Medulla oblongata (tissue), 1 donor: ENCODE measurements at regions not wholly inside any gene's neighbourhood (a gene's known extent, or its start where the extent isn't known, plus 50 kb on each side); places are given as distances from the start of the nearest gene placed in this dataset.

Experiments
- DNase-seq: peaks from one replicate; pipeline ENCODE4 v3.0.0-alpha.2; 2015; ENCODE audit errors: extremely low spot score

DNA sequence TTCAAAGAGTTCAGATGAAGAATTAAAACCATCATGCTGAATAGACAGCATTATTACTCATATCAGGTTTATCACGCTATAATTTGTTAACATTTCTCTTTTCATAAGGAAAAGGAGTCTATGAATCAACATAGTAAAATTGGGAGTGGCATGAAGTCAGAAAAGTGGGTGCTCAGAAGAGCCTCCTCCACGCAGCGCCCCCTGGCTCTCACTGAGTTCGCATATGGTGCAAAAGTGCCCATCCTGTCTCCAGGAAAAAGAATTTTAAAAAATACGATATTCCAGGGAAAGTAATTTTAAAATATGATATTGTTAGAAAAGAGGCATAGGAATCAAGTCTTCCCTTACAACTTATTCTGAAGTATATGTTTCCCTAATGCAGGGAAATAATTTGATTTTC is 176.3 kb upstream of the TCERG1L start:
- no peak for DNase-seq

DNA sequence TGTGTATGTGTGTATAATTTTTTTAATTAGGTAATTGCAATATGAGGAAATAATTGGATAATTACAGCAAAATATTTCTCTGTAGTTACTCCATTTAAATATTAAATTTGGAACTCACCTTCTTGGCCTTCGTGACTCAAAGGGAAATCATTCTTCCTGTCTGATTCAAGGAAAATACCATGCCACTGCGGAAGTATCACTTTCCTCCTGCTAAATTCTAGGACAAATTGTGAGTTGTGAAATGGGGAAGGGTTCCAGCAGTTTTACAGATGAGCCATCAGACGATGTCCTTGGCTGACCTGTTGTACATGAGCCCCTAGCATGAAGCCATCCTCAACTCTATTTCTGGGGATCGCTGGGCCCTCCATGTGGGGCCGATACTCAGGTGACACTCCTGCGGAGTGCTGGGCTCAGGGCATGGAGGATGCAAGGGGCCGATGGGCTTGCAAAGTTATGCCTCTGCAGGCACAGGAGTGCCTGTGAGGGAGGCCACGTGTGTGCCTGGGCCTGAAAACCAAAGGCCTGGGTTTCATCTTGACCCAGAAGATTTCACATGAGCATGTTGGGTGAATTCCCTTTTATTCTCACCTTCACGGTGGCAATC is 179.6 kb upstream of the TCERG1L start:
- DNase-seq = no peak

DNA sequence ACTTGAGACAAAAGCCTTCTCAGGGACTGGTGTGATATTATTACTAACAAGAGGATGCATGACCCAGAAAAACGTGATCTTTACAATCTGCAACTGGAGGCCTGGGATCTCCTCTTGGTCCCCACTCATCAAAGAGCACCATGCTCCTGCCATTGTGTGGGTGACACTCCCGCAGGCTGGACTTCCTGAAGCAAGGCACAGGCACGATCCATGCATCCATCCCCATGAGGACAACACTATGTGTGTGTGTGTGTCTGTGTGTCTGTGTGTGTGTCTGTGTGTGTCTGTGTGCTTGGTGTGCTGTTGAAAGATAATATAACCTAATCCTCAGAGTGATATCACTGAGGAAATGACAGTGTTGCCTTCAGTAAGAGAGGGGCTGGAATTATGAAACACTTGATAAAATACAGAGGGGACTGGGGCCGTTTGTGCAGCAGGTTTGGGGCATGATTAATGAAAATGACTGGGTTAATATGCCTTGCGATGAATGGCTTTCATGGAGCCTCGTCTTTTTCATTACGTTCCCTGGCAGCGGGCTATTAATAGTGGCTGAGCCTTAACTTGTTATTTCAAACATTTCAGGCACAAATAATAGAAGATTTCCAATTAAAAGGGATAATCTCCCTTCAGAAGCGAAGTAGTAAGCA is 180.8 kb upstream of the TCERG1L start:
- no peak for DNase-seq

DNA sequence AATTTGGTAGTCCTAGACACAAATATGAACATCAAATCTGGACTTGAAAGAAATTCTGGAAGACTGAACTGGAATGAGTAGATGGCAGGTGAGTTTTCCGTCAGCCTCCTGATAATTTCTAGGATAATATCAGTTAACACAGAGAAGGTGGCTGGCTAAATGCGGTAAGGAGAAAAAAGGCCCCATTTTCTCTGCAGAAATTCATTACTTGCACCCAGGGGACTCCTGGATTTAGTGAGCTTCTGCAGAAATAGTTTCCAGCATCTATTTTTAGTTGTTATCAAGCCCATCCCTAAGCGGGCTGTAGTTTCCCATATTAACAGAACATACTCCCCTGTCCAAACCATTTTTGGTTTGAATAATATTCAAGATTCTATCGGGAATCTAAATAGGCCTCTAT is 181.9 kb upstream of the TCERG1L start:
- DNase-seq = no peak

DNA sequence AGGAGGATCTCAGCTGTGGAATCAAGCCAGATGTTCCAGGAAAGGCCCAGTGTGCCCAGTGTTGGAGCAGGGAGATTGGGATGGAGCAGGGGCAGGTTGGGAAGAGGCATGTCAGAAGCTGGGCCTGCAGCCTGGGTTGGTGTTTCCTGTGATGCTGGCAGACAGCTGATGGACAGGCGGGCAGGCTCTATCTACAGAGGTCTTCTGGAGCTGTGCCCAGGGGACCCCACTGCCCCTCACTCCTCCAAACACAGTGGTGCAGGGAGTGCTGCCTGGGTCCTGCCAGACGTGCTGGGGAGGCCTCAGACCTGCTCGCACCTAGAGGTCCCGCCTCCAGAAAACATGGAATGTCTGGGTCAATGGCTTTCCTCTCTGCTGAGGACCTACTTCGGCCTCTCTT is 182.9 kb upstream of the TCERG1L start:
- DNase-seq = no peak

DNA sequence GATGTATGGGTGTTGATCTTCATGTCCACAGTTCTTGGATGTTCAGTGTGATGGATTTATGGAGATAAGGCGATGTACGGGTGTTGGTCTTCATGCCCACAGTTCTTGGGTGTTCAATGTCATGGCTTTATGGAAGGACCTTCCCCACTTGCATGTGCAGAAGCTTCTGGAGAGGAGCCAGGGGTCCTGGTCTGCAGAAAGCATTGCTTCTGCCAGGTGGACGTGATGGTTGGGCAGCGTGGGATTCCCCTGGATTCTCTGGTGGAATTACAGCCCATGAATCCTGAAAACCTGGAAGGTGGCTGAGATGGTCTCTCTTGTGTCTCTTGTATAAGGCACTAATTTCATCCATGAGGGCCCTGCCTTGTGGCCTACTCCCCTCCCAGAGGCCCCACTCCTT is 183.7 kb upstream of the TCERG1L start:
- DNase-seq = no peak

DNA sequence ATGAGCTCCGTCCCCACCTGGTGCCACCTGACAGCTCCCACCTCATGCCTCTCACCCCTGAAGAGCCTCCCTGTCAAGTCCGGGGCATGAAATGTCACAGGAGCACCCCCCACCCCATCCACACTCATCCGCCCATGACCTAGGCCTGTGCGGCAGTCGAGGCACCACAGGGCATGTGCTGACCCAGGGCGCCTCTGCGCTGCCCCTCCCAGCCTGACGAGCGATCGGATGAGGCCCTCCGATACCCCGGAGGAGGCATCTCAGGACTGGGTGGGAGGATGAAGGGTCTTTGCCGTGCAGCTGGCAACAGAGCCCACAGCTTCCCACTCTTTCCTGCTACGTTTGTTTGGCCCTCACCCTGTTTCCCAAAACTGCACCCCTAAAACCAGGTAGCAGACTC is 184.4 kb upstream of the TCERG1L start:
- no peak for DNase-seq

DNA sequence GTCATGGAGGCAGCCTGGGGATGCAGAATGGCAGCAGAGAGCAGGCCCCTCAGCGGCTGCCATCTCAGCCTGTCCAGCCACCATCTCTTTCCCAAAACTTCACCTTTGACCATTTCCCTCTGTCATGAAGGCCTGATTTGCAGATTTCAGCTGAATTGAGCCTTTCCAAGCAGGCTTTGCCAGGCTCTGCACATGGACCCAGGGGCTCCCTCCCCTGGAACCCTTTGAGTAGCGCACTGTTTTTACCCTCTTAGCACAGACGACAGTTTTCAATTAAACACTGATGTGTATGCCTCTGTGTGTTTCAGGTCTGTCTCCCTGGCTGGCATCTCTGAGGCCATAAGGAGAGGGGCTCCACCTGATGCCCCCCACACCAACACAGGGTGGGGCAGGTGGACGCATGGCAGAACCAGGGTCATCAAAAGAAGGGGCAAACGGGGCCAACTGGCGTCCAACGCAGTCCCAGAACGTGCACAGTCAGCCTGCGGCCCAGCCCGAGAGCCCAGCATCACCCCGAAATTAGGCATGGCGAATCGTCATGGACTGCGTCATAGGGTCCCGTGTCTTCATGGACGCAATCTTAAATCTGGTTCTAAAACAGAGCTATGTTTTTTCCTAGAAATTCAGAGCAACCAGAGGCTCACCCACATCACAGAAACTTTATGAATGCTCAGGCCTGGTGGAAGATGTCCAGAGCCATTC is 185.0 kb upstream of the TCERG1L start:
- no peak for DNase-seq

DNA sequence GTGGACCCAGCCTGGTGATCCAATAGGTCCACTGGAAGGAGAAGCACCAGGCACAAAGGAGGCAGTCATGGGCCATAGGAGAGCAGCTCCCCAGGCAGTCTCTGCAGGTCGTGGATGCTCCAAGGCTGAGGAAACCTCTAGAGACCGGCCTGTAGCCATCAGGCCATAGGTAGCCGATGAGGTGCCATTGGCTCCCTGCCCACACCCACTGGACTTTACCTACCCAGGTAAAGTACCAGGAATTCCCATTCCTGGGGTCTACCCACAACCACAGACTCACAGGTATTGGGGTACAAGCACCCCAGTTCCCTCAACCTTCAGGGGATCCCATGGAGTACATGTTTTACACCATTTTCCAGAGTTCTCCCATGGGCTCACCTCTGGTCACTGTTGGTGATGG is 188.0 kb upstream of the TCERG1L start:
- no peak for DNase-seq

DNA sequence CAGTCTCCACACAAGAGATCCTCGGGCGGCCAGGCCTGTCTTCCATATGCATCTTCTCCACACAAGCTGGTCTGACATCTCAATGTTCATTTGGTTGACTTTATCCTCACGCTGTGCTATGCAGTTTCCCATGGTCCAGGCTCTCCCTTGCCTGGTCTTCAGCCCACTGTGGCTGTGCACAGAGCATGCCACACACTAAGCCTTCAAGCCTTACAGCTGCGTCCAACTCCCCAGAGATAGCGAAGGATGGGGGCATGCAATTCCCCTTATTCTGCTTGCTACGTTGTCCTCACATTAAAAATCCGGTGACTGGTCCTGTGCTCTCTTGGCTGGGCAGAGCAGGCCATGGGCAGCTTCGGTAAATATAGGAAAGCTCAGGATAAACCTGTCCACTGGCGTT is 188.7 kb upstream of the TCERG1L start:
- no peak for DNase-seq

DNA sequence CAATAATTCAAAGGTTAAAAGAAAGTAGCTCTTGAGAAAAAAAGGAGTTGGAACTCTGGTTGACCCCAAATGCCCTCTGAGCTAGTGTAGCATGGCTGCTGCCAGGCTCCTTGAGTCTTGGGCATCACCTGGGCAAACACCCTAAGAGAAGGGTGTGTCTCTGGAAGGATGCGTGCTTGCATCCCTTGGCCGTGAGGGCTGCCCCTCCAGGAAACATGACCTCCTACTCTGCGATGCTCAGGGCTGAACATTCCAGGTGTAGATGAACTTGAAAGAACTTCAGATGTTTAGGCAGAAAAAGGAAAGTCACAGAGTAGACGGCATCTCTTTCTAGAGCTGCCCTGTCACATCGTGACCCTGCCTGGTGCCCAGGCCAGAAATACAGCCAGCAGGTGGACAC is 189.4 kb upstream of the TCERG1L start:
- no peak for DNase-seq

DNA sequence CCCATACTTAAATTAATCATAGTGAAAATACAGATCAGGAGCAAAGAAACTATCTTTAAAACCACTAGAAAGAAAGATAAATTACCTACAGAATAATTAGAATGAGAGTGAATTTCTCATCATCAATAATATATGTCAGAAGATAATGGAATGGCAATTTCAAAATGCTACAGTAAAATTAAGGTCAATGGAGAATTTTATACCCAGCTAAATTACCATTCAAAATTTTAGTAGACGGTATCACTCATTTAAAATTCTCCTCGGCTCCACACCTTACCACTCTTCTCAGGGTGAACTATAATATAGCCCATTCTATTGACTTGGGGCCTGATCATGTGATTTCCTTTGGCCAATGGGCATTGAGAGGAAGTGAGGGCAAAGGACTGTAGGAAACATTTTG is 192.5 kb upstream of the TCERG1L start:
- DNase-seq = no peak

DNA sequence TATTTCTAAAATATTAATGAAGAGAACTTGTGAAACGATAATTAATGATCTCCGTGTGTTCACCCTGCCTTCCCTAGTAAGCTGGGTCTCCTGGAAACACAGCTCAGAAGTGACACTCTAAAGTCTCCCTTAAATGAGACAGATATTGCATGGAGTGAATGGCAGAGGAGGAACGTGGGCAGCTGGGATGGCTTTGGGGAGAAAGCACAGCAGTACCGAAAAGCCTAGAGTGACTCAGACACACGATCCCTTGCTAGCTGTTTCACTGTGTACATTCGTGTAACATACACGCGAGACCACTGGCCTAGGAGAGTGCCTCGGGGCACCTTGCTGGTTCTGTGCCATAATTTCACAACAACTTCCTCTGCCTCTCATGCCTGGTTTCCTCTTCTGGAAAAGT is 199.9 kb upstream of the TCERG1L start:
- DNase-seq = no peak

DNA sequence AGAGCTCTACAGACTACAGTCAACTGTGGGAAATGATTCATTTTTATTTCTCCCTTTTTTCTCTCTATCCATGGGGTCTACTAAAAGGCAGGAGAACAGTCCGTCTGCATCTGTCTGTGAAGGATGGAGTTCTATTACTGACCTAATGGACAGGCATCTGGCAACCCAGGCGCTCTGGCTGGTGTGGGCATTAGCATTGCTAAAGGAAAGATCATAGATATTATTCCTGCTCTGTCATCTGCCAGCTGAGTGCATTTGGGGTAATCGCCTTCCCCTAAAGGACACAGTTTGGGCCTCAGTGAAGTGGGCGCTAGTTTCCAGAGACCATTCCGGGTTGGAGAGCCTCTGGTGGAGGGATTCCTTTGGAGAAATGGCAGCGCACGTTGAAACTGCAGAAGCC is 201.3 kb upstream of the TCERG1L start:
- DNase-seq = no peak

DNA sequence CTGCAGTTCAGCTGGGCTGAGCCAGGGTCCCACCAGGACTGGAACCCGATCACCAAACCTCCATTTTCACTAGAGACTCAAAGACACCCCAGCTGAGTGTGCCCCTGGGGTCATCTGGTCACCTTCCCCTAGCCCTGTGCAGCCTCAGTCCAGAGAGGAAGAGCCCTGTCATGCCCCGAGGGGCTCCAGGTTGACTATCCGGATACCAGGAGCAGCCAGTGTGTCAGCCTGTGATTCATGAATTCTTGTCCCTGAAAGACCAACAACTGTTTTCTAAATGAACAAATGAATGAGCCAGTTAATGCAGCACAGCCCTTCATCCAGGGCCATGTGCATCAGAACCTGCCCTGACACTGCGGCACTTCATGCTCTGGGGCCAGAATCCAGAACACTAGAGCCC is 201.9 kb upstream of the TCERG1L start:
- DNase-seq = no peak

DNA sequence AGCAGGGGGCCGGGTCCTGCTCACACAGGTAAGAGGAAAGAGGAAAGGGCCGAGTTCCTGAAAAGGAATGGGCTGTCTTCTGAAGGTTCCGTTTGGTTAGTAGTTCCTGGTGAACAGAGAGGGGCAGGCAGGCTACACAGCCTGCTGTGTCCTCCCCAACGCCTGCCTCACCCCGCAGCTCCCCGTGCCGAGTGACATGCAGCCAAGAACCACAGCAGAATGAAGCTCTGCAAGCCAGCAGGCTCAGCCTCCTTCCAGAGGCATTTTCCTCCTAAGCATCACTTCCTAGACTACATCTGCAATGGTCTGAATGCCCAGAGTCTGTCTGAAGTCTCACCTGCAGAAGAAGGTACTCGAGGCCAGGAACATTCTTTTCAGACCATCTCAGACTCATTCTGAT is 202.4 kb upstream of the TCERG1L start:
- DNase-seq = no peak

DNA sequence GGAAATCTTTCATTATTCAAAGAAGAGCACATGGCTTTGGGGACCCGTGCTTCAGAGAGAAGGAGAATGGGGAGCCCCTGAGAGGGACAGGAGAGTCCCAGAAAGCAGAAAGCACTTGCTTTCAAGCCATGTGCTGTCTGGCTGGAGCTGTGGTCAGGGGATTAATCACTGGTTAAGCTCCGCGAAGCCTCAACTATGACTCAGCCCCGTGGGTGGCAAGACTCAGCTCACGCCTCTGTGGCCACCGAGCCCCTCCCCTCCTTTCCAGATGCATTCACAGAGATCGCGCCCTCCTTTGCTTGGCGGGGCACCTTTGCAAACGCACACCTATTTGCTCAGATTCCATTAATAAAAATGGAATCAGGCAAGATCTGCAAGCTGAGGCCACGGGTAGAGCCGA is 202.9 kb upstream of the TCERG1L start:
- no peak for DNase-seq

DNA sequence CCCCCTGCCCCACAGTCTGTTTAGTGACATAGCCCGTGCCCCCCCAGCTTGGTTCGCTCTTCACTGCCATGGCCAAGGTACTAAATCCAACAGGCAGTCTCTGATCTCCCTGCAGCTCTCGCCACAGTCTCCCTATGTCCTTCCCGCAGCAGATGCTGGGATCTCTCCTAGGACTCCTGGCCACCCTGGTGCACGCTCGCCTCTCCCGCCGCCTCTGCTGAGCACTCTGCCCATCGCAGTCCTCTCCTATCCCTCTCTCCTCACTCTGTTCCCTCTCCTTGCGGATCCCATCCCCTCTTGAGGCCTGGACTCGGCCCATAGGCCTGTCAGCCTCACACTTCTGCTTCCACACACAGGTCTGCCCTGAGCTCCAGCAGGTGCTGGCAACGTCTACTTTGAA is 204.8 kb upstream of the TCERG1L start:
- DNase-seq = no peak

DNA sequence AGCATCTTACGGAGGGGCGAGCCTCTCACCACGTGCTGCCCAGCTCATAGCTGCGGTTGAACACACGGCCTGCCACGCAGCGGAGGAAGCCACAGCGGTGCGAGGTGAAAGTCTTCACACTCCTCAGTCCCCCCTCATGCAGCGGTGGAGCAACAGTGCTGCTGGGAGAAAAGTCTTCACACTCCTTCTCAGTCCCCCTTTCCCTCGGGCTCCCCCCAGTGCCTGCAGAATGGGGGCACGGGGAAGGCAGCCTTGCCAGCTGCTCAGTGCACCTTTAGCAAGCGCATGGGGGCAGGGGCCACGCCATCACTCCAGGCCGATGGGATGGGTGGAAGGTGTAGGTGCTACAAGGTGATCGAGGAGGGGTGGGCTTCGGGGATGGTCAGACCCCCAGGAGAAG is 206.3 kb upstream of the TCERG1L start:
- no peak for DNase-seq

DNA sequence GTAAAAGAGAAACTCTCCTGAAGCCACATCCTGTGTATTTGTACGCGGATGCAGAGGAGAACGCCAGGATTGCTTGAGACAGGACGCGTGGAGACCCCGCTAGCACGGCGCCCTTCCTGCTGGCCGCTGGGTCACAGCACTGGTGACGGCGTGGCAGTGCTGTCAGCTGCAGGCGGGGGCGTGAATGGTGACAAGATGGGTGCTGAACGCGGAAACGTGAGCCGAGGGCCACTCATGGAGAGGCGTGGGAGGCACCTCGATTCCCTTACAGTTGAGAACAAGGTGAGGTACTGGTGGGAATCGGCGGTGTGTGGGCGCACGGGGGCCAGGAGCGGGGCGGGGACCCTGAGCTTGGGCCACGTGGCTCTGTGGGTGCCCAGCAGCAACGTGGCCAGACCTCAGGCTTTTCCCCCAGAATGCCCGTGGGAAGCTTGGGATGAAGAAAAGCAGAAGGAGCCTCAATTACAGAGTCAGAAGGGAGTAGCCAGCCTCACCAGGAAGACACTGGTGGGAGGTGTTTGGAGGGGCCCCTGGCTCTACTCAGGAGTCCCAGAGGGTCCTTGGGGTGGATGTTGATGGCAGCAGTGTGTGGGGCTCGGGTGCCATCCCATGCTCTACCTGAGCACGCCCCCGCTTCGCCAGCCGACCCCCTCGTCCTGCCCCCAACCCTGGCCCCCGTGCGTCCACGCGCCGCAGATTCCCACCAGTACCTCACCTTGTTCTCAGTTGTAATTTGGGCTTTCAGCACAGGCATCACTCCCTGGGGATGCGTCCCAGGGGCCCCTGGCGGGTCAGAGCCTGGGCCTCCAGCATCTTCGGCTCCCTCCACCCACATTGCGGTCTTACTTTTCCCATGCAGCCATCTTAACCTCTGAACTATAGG is 208.4 kb upstream of the TCERG1L start:
- no peak for DNase-seq

DNA sequence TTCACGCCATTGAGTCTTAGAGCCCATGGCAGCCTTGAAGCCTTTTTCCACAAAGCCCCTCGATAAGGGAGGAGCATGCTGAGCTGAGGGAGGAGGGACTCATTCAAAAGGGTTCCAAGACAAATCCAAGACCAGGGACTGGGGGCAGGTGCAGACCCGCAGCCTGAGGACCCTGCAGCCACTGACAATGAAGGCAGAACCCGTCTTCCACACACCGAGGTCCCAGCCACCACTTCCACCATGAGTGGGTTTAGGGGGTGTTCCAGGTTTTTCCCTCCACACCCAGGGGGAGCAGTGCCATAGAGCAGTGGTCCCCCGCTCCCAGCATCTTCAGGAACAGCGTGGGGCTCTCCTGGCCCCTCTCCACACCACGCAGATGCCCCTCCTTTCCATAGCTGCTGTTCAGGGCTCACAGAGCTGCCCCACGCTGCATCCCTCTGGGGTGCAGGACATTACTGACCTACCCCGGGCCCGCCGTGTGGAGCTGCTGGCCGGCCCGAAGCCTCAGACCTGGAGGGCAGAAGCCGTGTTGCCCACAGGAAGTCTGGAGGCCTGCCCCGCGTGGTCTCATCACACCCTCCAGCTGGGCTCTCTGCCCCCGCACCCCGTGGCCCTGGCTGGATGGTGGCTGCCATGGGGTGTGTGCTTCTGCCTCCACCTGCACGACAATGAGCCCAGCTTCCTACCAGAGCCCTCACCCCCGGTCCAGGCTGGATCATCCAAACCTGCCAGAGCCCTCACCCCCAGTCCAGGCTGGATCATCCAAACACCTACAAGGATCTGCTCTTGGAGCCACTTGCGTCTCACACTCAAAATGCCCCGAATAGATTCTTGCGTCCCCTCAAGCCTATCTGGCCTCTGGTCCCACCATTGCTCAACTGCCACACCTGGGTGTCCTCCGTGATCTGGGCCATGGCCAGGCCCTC is 220.0 kb upstream of the TCERG1L start:
- no peak for DNase-seq
